HEK293 (cell line): ENCODE measurements at regions not wholly inside any gene's neighbourhood (a gene's known extent, or its start where the extent isn't known, plus 50 kb on each side); places are given as distances from the start of the nearest gene placed in this dataset.
"Not testable (repeated sequence)": the region's sequence is repeated elsewhere in the genome, so short reads cannot be mapped to it uniquely, and the experiment has no call there.

Source experiments
- CTCF ChIA-PET: fragments of 350-600 bp; formaldehyde crosslinking; extraction: SDS; loops from one replicate; lab custom pipeline; 2021; ENCODE audit warnings: antibody characterized with exemption; lab: Yijun Ruan, JAX
- POLR2A ChIA-PET: fragments of 300-600 bp; formaldehyde crosslinking; extraction: SDS; loops from one replicate; lab custom pipeline; 2020; ENCODE audit warnings: antibody characterized with exemption, inconsistent platforms; lab: Yijun Ruan, JAX
- H3K27ac ChIP-seq: fragments of 200-500 bp; sonication (Bioruptor generic); 2 replicates; pipeline ENCODE4 v1.5.1; 2014; ENCODE audit warnings: low read depth, low read length, control low read depth, inconsistent platforms; ENCODE audit errors: extremely low read depth
- H3K36me3 ChIP-seq, 2 experiments: fragments of 200-500 bp in 1 of 2; sonication (Bioruptor generic) in 1 of 2; 1 replicate in 1 of 2; 2 replicates in 1 of 2; pipeline ENCODE4 v1.5.1; 2014 to 2017; ENCODE audit warnings: inconsistent platforms in 2 of 2, low read length in 2 of 2; ENCODE audit not compliant: control insufficient read depth in 2 of 2, insufficient read depth in 1 of 2
- H3K4me1 ChIP-seq: fragments of 200-500 bp; sonication (Bioruptor generic); 2 replicates; pipeline ENCODE4 v1.5.1; 2014; ENCODE audit warnings: mild to moderate bottlenecking, low read length, inconsistent platforms; ENCODE audit not compliant: control insufficient read depth, insufficient read depth
- H3K4me3 ChIP-seq: 2 replicates; pipeline ENCODE4 v1.5.1; 2011; ENCODE audit warnings: low read depth, mild to moderate bottlenecking, control low read depth, low read length, moderate library complexity
- H3K9me3 ChIP-seq: fragments of 200-500 bp; sonication (Bioruptor generic); 2 replicates; pipeline ENCODE4 v1.5.1; 2014; ENCODE audit warnings: low read depth, low read length, inconsistent platforms; ENCODE audit not compliant: control insufficient read depth, insufficient read depth
- ZIC2 ChIP-seq: fragments of 450-650 bp; formaldehyde crosslinking; IDR thresholded peaks from 2 replicates; pipeline ENCODE4 v1.5.1; 2016; ENCODE audit warnings: missing biosample characterization, missing genetic modification characterization
- ZNF354C ChIP-seq: fragments of 450-650 bp; formaldehyde crosslinking; IDR thresholded peaks from 2 replicates; pipeline ENCODE4 v1.5.1; 2016; ENCODE audit warnings: missing biosample characterization, missing genetic modification characterization, low read depth, borderline replicate concordance
- ZNF521 ChIP-seq: fragments of 450-650 bp; formaldehyde crosslinking; IDR thresholded peaks from 2 replicates; pipeline ENCODE4 v1.5.1; 2017; ENCODE audit warnings: missing biosample characterization, mild to moderate bottlenecking, missing genetic modification characterization
- ZNF670 ChIP-seq: fragments of 450-650 bp; formaldehyde crosslinking; IDR thresholded peaks from 2 replicates; pipeline ENCODE4 v1.5.1; 2016; ENCODE audit warnings: missing biosample characterization, missing genetic modification characterization, low read depth
- ZNF707 ChIP-seq: fragments of 450-650 bp; formaldehyde crosslinking; IDR thresholded peaks from 2 replicates; pipeline ENCODE4 v1.5.1; 2016; ENCODE audit warnings: missing biosample characterization, missing genetic modification characterization
- TF ChIP-seq, protein P1 (sequence below): fragments of 450-650 bp; IDR thresholded peaks from 2 replicates; pipeline ENCODE4 v1.5.1; 2018; ENCODE audit warnings: missing biosample characterization, missing genetic modification characterization
- TF ChIP-seq, protein P2 (sequence below): fragments of 450-650 bp; formaldehyde crosslinking; IDR thresholded peaks from 2 replicates; pipeline ENCODE4 v1.5.1; 2016; ENCODE audit warnings: missing biosample characterization, missing genetic modification characterization
- TF ChIP-seq, protein P3 (sequence below): fragments of 450-650 bp; formaldehyde crosslinking; IDR thresholded peaks from 2 replicates; pipeline ENCODE4 v1.5.1; 2016; ENCODE audit warnings: missing biosample characterization, missing genetic modification characterization, low read depth

DNA sequence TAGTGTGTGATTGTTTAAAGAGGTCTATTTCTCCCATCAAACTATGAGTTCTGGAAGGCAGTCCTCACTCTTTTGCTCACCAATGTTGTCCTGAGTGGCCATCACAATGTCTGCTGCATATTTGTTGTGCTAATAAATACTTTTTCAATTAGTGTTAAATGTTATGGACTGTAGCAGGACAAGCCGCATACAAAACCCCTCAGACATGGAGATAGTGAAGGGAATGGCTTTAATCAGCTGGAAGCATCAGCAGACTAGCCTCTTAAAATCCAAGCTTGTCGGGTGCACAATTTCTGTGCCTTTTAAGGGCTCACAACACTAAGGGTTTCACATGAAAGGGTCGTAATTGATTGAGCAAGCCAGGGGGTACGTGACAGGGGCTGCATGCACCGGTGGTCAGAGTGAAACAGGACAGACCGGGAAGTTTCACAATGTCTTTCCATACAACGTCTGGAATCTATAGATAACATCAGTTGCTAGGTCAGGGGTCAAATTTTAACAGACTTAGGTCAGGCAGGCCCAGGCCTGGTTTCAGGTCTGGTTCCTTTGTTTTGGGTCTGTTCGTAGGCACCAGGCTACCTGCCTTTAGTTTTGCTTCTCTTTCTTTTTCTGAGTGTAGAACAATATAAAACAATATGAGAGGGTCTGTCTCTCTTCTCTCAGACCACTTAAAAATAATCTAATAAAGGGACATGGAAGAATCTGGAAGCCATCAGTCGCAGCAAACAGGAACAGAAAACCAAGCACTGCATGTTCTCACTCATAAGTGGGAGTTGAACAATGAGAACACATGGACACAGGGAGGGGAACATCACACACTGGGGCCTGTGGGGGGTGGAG lies 327.6 kb upstream of the HTR1E start:
- Histone ChIP-seq H3K27ac (no peak overlapping the region), H3K9me3 (no peaks in the 10 kb centered on the region), H3K4me3 (no peak overlapping the region), H3K36me3 (no peaks in the 10 kb centered on the region), H3K4me1 (no peaks in the 10 kb centered on the region)
- ChIA-PET POLR2A (no interaction called here), CTCF (no interaction called here)
- TF ChIP-seq ZNF707 (no peak), ZNF354C (tag by site-specific recombination) (no peak), ZNF670 (tag by site-specific recombination) (no peak), ZNF521 (tag by site-specific recombination) (no peak), ZIC2 (tag by site-specific recombination) (no peak)
- TF ChIP-seq, protein P1, sequence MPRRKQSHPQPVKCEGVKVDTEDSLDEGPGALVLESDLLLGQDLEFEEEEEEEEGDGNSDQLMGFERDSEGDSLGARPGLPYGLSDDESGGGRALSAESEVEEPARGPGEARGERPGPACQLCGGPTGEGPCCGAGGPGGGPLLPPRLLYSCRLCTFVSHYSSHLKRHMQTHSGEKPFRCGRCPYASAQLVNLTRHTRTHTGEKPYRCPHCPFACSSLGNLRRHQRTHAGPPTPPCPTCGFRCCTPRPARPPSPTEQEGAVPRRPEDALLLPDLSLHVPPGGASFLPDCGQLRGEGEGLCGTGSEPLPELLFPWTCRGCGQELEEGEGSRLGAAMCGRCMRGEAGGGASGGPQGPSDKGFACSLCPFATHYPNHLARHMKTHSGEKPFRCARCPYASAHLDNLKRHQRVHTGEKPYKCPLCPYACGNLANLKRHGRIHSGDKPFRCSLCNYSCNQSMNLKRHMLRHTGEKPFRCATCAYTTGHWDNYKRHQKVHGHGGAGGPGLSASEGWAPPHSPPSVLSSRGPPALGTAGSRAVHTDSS = no peak
- TF ChIP-seq, protein P2, sequence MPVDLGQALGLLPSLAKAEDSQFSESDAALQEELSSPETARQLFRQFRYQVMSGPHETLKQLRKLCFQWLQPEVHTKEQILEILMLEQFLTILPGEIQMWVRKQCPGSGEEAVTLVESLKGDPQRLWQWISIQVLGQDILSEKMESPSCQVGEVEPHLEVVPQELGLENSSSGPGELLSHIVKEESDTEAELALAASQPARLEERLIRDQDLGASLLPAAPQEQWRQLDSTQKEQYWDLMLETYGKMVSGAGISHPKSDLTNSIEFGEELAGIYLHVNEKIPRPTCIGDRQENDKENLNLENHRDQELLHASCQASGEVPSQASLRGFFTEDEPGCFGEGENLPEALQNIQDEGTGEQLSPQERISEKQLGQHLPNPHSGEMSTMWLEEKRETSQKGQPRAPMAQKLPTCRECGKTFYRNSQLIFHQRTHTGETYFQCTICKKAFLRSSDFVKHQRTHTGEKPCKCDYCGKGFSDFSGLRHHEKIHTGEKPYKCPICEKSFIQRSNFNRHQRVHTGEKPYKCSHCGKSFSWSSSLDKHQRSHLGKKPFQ (tag by site-specific recombination) = no peak
- TF ChIP-seq, protein P3, sequence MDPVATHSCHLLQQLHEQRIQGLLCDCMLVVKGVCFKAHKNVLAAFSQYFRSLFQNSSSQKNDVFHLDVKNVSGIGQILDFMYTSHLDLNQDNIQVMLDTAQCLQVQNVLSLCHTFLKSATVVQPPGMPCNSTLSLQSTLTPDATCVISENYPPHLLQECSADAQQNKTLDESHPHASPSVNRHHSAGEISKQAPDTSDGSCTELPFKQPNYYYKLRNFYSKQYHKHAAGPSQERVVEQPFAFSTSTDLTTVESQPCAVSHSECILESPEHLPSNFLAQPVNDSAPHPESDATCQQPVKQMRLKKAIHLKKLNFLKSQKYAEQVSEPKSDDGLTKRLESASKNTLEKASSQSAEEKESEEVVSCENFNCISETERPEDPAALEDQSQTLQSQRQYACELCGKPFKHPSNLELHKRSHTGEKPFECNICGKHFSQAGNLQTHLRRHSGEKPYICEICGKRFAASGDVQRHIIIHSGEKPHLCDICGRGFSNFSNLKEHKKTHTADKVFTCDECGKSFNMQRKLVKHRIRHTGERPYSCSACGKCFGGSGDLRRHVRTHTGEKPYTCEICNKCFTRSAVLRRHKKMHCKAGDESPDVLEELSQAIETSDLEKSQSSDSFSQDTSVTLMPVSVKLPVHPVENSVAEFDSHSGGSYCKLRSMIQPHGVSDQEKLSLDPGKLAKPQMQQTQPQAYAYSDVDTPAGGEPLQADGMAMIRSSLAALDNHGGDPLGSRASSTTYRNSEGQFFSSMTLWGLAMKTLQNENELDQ (tag by site-specific recombination) = no peak

DNA sequence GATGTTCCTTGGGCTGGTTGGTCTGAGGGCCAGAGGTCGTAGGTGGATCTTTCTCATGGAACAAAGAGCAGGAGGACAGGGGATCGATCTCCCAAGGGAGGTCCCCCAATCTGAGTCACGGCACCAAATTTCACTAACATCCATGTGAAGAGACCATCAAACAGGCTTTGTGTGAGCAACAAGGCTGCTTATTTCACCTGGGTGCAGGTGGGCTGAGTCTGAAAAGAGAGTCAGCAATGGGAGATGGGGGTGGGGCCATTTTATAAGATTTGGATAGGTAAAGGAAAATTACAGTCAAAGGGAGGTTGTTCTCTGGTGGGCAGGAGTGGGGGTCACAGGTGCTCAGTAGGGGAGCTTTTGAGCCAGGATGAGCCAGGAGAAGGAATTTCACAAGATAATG lies 334.0 kb upstream of the HTR1E start:
- CTCF ChIA-PET, H3K9me3 ChIP-seq, H3K4me3 ChIP-seq, H3K4me1 ChIP-seq, POLR2A ChIA-PET, H3K27ac ChIP-seq, H3K36me3 ChIP-seq: not testable (repeated sequence)

GRCh38 chr6:86602093-86602492 lies 335.2 kb upstream of the HTR1E start:
- H3K4me3 ChIP-seq, CTCF ChIA-PET: not testable (repeated sequence)

DNA sequence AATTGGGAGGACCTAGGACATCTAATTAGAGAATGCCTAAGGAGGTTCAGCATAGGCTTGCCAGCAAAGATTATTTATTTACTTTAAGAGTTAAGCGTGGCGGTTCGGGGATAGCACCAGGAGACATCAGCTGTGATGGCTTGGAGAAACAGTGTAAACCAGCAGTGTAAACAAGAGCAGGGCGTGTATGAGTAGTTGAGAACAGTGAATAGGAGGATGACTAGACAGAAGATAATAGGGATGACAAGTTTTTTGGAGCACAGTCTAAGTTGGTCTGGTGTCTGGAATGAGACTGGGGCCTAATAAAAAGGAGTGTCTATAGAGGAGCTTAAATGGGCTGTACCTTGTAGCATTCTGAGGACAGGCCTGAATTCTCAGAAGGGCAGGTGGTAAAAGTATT lies 338.4 kb upstream of the HTR1E start:
- CTCF ChIA-PET, H3K4me1 ChIP-seq, H3K36me3 ChIP-seq, H3K4me3 ChIP-seq, H3K27ac ChIP-seq, POLR2A ChIA-PET, H3K9me3 ChIP-seq: not testable (repeated sequence)

More at GRCh38 chr6:86602093-86602492, 335.2 kb upstream of the HTR1E start:
- H3K9me3 ChIP-seq, H3K4me1 ChIP-seq, POLR2A ChIA-PET, H3K36me3 ChIP-seq, H3K27ac ChIP-seq: not testable (repeated sequence)
